ENCODE measurements at regions not wholly inside any gene's neighbourhood (a gene's known extent, or its start where the extent isn't known, plus 50 kb on each side); places are given as distances from the start of the nearest gene placed in this dataset.

DNA sequence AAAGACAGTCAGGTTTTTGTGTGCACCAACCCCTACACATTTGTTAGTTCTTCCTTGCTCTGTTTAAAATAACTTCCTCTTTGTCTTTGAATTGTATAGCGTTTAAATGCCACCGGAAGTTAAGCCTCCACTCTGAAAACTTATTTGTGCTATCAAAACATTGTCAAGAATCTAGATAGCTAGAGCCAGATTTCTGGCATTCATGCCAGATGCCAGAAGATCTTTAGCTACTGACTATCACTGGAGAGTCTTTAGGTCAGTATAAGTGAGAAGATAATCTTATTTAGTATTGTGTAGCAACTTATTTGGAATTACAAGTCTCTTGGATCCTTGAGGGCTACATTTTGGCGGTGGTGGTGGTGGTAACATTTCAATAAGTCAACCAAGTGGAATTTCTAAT is 63.4 kb upstream of the ADAM23 start:
- 45% methylated on average over 3 of the region's 3 CpGs for WGBS (ENCODE audit: insufficient coverage, low coverage, low lambda C conversion rate, missing lambda C conversion rate)
- TF ChIP-seq, protein P1, sequence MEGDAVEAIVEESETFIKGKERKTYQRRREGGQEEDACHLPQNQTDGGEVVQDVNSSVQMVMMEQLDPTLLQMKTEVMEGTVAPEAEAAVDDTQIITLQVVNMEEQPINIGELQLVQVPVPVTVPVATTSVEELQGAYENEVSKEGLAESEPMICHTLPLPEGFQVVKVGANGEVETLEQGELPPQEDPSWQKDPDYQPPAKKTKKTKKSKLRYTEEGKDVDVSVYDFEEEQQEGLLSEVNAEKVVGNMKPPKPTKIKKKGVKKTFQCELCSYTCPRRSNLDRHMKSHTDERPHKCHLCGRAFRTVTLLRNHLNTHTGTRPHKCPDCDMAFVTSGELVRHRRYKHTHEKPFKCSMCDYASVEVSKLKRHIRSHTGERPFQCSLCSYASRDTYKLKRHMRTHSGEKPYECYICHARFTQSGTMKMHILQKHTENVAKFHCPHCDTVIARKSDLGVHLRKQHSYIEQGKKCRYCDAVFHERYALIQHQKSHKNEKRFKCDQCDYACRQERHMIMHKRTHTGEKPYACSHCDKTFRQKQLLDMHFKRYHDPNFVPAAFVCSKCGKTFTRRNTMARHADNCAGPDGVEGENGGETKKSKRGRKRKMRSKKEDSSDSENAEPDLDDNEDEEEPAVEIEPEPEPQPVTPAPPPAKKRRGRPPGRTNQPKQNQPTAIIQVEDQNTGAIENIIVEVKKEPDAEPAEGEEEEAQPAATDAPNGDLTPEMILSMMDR (IDR thresholded peaks at IDR 0.05) = no peak
- no peak for TF ChIP-seq POLR2A (IDR thresholded peaks at IDR 0.05)
- intact Hi-C loops (cut with DNase I) = no loop called here
- no peaks in the 10 kb centered on the region for H3K9me3 ChIP-seq
- no peaks in the 10 kb centered on the region for H3K27me3 ChIP-seq
- no peak overlapping the region for H3K27ac ChIP-seq
- H3K36me3 ChIP-seq = no peaks in the 10 kb centered on the region
- DNase-seq = no peak
- no peak for ATAC-seq
- no peak overlapping the region for H3K4me3 ChIP-seq
- H3K4me1 ChIP-seq = no peaks in the 10 kb centered on the region

DNA sequence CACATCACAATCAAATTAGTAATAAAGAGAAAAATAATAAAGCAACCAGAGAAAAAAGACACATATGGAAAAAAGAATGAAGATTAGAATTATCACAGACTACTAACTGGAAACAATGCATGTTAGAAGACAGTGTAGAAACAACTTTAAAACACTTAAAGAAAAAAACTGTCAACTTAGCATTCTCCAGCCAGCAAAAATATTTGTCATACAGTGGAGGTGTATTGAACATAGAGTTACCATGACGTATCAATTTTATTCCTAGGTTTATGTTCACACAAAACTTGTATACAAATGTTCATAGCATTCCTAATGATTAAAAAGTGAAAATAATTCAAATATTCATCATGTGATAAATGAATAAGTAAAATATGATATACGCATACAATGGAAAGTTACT is 61.5 kb upstream of the ADAM23 start:
- 81% methylated on average over 2 of the region's 2 CpGs for WGBS (ENCODE audit: insufficient coverage, low coverage, low lambda C conversion rate, missing lambda C conversion rate)
- Histone ChIP-seq H3K27me3 (no peaks in the 10 kb centered on the region), H3K4me3 (no peak overlapping the region), H3K9me3 (no peaks in the 10 kb centered on the region), H3K4me1 (no peaks in the 10 kb centered on the region), H3K27ac (no peak overlapping the region), H3K36me3 (no peaks in the 10 kb centered on the region)
- TF ChIP-seq, protein P1 (IDR thresholded peaks at IDR 0.05) = no peak
- no peak for TF ChIP-seq POLR2A (IDR thresholded peaks at IDR 0.05)
- no peak for ATAC-seq
- DNase-seq = no peak
- intact Hi-C loops (cut with DNase I) = no loop called here

DNA sequence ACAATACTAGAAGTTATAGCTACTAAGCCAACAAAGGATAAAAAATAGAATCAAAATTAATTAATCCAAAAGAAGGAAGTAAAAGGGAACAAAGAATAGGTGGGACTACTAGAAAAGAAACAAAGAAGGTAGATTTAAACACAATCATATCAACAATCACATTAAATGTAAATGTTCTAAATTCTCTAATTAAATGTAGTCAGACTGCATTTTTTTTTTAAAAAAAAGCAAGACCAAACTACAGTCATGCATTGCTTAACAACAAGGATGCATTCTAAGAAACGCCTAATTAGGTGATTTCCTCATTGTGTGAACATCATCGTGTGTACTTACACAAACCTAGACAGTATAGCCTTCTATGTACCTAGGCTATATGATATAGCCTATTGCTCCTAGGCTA is 59.7 kb upstream of the ADAM23 start:
- Histone ChIP-seq H3K36me3 (no peaks in the 10 kb centered on the region), H3K27ac (no peak overlapping the region), H3K4me3 (no peak overlapping the region), H3K27me3 (no peaks in the 10 kb centered on the region), H3K4me1 (no peaks in the 10 kb centered on the region), H3K9me3 (no peaks in the 10 kb centered on the region)
- WGBS (ENCODE audit: insufficient coverage, low coverage, low lambda C conversion rate, missing lambda C conversion rate) = 40% methylated on average over 2 of the region's 2 CpGs
- no peak for DNase-seq
- TF ChIP-seq, protein P1 (IDR thresholded peaks at IDR 0.05) = no peak
- intact Hi-C loops (cut with DNase I) = no loop called here
- ATAC-seq = no peak

DNA sequence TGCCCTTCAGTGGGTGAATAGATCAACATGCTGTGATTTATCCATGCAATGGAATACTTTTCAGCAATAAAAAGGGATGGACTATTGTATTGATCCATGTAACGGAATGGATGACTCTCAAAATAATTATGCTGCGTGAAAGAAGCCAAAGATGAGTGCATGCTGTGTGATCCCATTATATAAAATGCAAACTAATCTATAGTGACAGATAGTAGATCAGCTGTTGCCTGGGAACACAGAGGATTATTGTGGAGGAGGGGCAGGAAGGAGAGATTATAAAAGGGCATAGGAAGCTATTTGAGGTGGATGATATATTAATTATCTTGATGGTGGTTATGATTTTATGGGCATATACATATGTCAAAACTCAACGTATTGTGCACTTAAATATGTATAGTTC is 55.5 kb upstream of the ADAM23 start:
- no peaks in the 10 kb centered on the region for H3K9me3 ChIP-seq
- TF ChIP-seq, protein P1 (IDR thresholded peaks at IDR 0.05) = no peak
- no peak for TF ChIP-seq POLR2A (IDR thresholded peaks at IDR 0.05)
- ATAC-seq (no peak), DNase-seq (no peak)
- 70% methylated on average over 3 of the region's 3 CpGs for WGBS (ENCODE audit: insufficient coverage, low coverage, low lambda C conversion rate, missing lambda C conversion rate)
- intact Hi-C loops (cut with DNase I) = no loop called here
- no peaks in the 10 kb centered on the region for H3K4me1 ChIP-seq
- no peaks in the 10 kb centered on the region for H3K27me3 ChIP-seq
- no peak overlapping the region for H3K4me3 ChIP-seq
- H3K36me3 ChIP-seq = no peaks in the 10 kb centered on the region
- H3K27ac ChIP-seq = no peak overlapping the region

DNA sequence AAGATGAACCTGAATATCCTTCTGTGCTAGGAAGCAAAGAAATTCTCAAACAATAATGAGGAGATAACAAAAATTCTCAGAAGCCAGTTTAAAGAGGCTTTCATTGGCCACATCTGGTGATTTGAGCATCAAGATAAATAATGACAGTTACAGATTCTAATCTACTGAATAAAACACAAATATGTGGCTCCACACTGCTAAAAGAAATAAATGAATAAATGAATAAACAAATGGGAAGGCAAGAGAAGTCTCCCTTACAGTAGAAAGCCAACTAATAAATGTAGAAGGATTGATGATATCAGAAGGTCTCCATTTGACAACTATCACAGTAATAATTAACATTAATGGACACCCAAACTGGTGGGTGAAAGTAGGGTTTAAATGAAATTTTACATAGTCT is 54.6 kb upstream of the ADAM23 start:
- Histone ChIP-seq H3K4me3 (no peak overlapping the region), H3K27ac (no peak overlapping the region), H3K27me3 (no peaks in the 10 kb centered on the region), H3K9me3 (no peaks in the 10 kb centered on the region), H3K36me3 (no peaks in the 10 kb centered on the region), H3K4me1 (no peaks in the 10 kb centered on the region)
- DNase-seq (no peak), ATAC-seq (no peak)
- no peak for TF ChIP-seq POLR2A (IDR thresholded peaks at IDR 0.05)
- TF ChIP-seq, protein P1 (IDR thresholded peaks at IDR 0.05) = no peak
- intact Hi-C loops (cut with DNase I) = no loop called here

Measured in right lobe of liver (tissue), 6 donors.